ENCODE measurements at regions not wholly inside any gene's neighbourhood (a gene's known extent, or its start where the extent isn't known, plus 50 kb on each side); places are given as distances from the start of the nearest gene placed in this dataset.
"Not testable (repeated sequence)": the region's sequence is repeated elsewhere in the genome, so short reads cannot be mapped to it uniquely, and the experiment has no call there.

- ChIA-PET POLR2A (no interaction called here), CTCF (interaction anchor here (1.3 kb wide), 1 partner anchor 157 kb away, joined by 4 read pairs; no protein-coding TSS in a partner anchor)
These were observed 105.5 kb upstream of the S1PR1 start for GRCh38 chr1:101131239-101131843.

GRCh38 chr1:101130673-101131072, 105.1 kb upstream of the DPH5 start:
- POLR2A ChIA-PET: no interaction called here
- CTCF ChIA-PET: interaction anchor here (1.3 kb wide), 1 partner anchor 158 kb away, joined by 4 read pairs; no protein-coding TSS in a partner anchor

- CTCF ChIA-PET: interaction anchor here (1.5 kb wide), 1 partner anchor 11 kb away, joined by 4 read pairs; no protein-coding TSS in a partner anchor
- POLR2A ChIA-PET: no interaction called here
These were observed 103.3 kb upstream of the DPH5 start for GRCh38 chr1:101128846-101129245.

- CTCF ChIA-PET: interaction anchor here (1.5 kb wide), 1 partner anchor 12 kb away, joined by 4 read pairs; no protein-coding TSS in a partner anchor
These were observed 102.7 kb upstream of the DPH5 start for GRCh38 chr1:101128211-101128727.

GRCh38 chr1:101124405-101124804, 98.8 kb upstream of the DPH5 start:
- POLR2A ChIA-PET: no interaction called here
- CTCF ChIA-PET: no interaction called here

More at GRCh38 chr1:101128211-101128727, 102.7 kb upstream of the DPH5 start:
- POLR2A ChIA-PET: no interaction called here

GRCh38 chr1:101123904-101124303, 98.3 kb upstream of the DPH5 start:
- CTCF ChIA-PET: not testable (repeated sequence)
- POLR2A ChIA-PET: interaction anchor here (0.5 to 0.6 kb wide), 2 partner anchors 114 to 936 kb away, joined by 3 to 11 read pairs; no protein-coding TSS in a partner anchor

- POLR2A ChIA-PET: interaction anchor here (1.6 kb wide), 1 partner anchor 115 kb away, joined by 3 read pairs; no protein-coding TSS in a partner anchor
- CTCF ChIA-PET: interaction anchor here (0.6 to 1.6 kb wide), 2 partner anchors 28 to 166 kb away, joined by 3 to 4 read pairs; no protein-coding TSS in a partner anchor
These were observed 97.0 kb upstream of the DPH5 start for GRCh38 chr1:101122452-101123166.

- CTCF ChIA-PET: interaction anchor here (1.6 kb wide), 1 partner anchor 167 kb away, joined by 4 read pairs; no protein-coding TSS in a partner anchor
- POLR2A ChIA-PET: interaction anchor here (1.6 kb wide), 1 partner anchor 116 kb away, joined by 3 read pairs; no protein-coding TSS in a partner anchor
These were observed 96.4 kb upstream of the DPH5 start for GRCh38 chr1:101121975-101122374.

GRCh38 chr1:101121504-101121903, 95.9 kb upstream of the DPH5 start:
- ChIA-PET POLR2A (interaction anchor here (1.6 kb wide), 1 partner anchor 116 kb away, joined by 3 read pairs; no protein-coding TSS in a partner anchor), CTCF (interaction anchor here (1.6 kb wide), 1 partner anchor 167 kb away, joined by 4 read pairs; no protein-coding TSS in a partner anchor)

GRCh38 chr1:101120868-101121267, 95.3 kb upstream of the DPH5 start:
- CTCF ChIA-PET: interaction anchor here (1.6 kb wide), 1 partner anchor 168 kb away, joined by 4 read pairs; no protein-coding TSS in a partner anchor
- POLR2A ChIA-PET: interaction anchor here (1.6 kb wide), 1 partner anchor 117 kb away, joined by 3 read pairs; no protein-coding TSS in a partner anchor

- CTCF ChIA-PET: interaction anchor here (0.6 kb wide), 1 partner anchor 234 kb away, joined by 3 read pairs; no protein-coding TSS in a partner anchor
- POLR2A ChIA-PET: no interaction called here
These were observed 93.7 kb upstream of the DPH5 start for GRCh38 chr1:101119289-101119688.

GRCh38 chr1:101116006-101116405, 90.4 kb upstream of the DPH5 start:
- POLR2A ChIA-PET: no interaction called here
- CTCF ChIA-PET: no interaction called here

GRCh38 chr1:101115112-101115511, 89.5 kb upstream of the DPH5 start:
- POLR2A ChIA-PET: no interaction called here
- CTCF ChIA-PET: no interaction called here

- CTCF ChIA-PET, POLR2A ChIA-PET: not testable (repeated sequence)
These were observed 88.5 kb upstream of the DPH5 start for GRCh38 chr1:101114128-101114527.

GRCh38 chr1:101112051-101112780, 86.6 kb upstream of the DPH5 start:
- CTCF ChIA-PET: no interaction called here
- POLR2A ChIA-PET: no interaction called here

GRCh38 chr1:101111461-101111860, 85.9 kb upstream of the DPH5 start:
- POLR2A ChIA-PET: no interaction called here

GRCh38 chr1:101109791-101110190, 84.2 kb upstream of the DPH5 start:
- CTCF ChIA-PET: no interaction called here

More at GRCh38 chr1:101111461-101111860, 85.9 kb upstream of the DPH5 start:
- CTCF ChIA-PET: no interaction called here

GRCh38 chr1:101108111-101108500, 82.5 kb upstream of the DPH5 start:
- ChIA-PET POLR2A (no interaction called here), CTCF (no interaction called here)

More at GRCh38 chr1:101109791-101110190, 84.2 kb upstream of the DPH5 start:
- POLR2A ChIA-PET: interaction anchor here (0.6 kb wide), 1 partner anchor 146 kb away, joined by 3 read pairs; no protein-coding TSS in a partner anchor

GRCh38 chr1:101107496-101108110, 82.0 kb upstream of the DPH5 start:
- POLR2A ChIA-PET: no interaction called here
- CTCF ChIA-PET: interaction anchor here (0.6 kb wide), 1 partner anchor 11 kb away, joined by 3 read pairs; no protein-coding TSS in a partner anchor
